Liver (tissue), 3 donors: ENCODE measurements at regions not wholly inside any gene's neighbourhood (a gene's known extent, or its start where the extent isn't known, plus 50 kb on each side); places are given as distances from the start of the nearest gene placed in this dataset.

Source experiments
- CTCF ChIP-seq: fragments of 150-350 bp; IDR thresholded peaks from 2 replicates; pipeline ENCODE4 v1.5.1; 2017; ENCODE audit warnings: improper control_type of control experiment, low read depth, low read length; ENCODE audit not compliant: missing input control
- RAD21 ChIP-seq, 2 donors: IDR thresholded peaks; 2 replicates each; pipeline ENCODE4 v1.6.1; 2016; ENCODE audit warnings: antibody characterized with exemption in 2 of 2, mild to moderate bottlenecking in 2 of 2
- SP1 ChIP-seq: IDR thresholded peaks from 2 replicates; pipeline ENCODE4 v1.6.1; 2018; ENCODE audit warnings: antibody characterized with exemption, mild to moderate bottlenecking
- YY1 ChIP-seq: IDR thresholded peaks from 2 replicates; pipeline ENCODE4 v1.6.1; 2016; ENCODE audit warnings: antibody characterized with exemption, mild to moderate bottlenecking
- TF ChIP-seq, protein P1 (sequence below): IDR thresholded peaks from 2 replicates; pipeline ENCODE4 v1.6.1; 2016; ENCODE audit warnings: antibody characterized with exemption
- donor health status: healthy.
- donor health status: healthy.

DNA sequence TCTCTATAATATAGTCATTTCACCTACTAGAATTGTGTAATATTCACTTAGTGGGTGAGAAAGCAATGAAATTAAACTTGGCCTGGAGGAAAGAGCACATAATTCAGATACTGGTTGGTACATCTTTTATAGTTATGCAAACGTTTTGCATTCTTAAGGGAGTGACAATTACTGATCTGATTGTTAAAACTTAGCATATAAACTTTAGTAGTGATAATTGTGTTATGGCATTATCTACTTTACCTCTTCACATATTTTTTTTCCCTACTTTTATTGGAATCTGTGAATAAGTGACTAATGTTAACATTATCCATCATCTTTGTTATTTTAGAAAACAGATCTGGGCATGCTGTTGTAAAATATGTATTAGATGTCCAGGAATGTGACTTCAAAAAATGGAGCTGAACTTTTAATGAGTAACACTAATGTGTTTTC is 217.4 kb upstream of the GIMD1 start:
- no peak for TF ChIP-seq CTCF
- no peak for TF ChIP-seq YY1
- TF ChIP-seq RAD21 (IDR thresholded peaks at IDR 0.05), result no peak
- TF ChIP-seq, protein P1, sequence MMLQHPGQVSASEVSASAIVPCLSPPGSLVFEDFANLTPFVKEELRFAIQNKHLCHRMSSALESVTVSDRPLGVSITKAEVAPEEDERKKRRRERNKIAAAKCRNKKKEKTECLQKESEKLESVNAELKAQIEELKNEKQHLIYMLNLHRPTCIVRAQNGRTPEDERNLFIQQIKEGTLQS, result no peak
- no peak for TF ChIP-seq SP1
